BLaER1 treated with 17β-estradiol and CSF1 and Interleukin-3, amounts not matched to agents 10 nM and 100 nM (cell line): ENCODE measurements at regions not wholly inside any gene's neighbourhood (a gene's known extent, or its start where the extent isn't known, plus 50 kb on each side); places are given as distances from the start of the nearest gene placed in this dataset.

Experiments
- H3K27ac ChIP-seq, 11 experiments: shearing (Covaris generic); formaldehyde crosslinking; 2 replicates each; pipeline ENCODE4 v1.8.1; 2022
- H3K27me3 ChIP-seq, 11 experiments: shearing (Covaris generic); formaldehyde crosslinking; 2 replicates each; pipeline ENCODE4 v1.8.1; 2022
- H3K36me3 ChIP-seq, 11 experiments: shearing (Covaris generic); formaldehyde crosslinking; 2 replicates each; pipeline ENCODE4 v1.8.1; 2022
- H3K4me1 ChIP-seq, 10 experiments: shearing (Covaris generic); formaldehyde crosslinking; 2 replicates each; pipeline ENCODE4 v1.8.1; 2022
- H3K4me2 ChIP-seq, 11 experiments: shearing (Covaris generic); formaldehyde crosslinking; 2 replicates each; pipeline ENCODE4 v1.8.1; 2022
- H3K4me3 ChIP-seq, 10 experiments: shearing (Covaris generic); formaldehyde crosslinking; 2 replicates each; pipeline ENCODE4 v1.8.1; 2022
- H3K9ac ChIP-seq, 11 experiments: shearing (Covaris generic); formaldehyde crosslinking; 2 replicates each; pipeline ENCODE4 v1.8.1; 2022
- H3K9me3 ChIP-seq, 11 experiments: shearing (Covaris generic); formaldehyde crosslinking; replicated peaks in 1 of 11; 2 replicates each; pipeline ENCODE4 v1.8.1; 2022
- H4K20me1 ChIP-seq, 11 experiments: shearing (Covaris generic); formaldehyde crosslinking; 2 replicates each; pipeline ENCODE4 v1.8.1; 2022
- Cebpa-rat ChIP-seq, 11 experiments: shearing (Covaris generic); IDR thresholded peaks; 2 replicates each; pipeline ENCODE4 v1.8.1; 2022

- H3K4me2 ChIP-seq: no peak overlapping the region
- H3K27ac ChIP-seq: no peak overlapping the region
- no peak for TF ChIP-seq Cebpa-rat (IDR thresholded peaks at IDR 0.05)
- peaks cover 0 to 3% (median 1%) of the 10 kb centered on the region in 10 experiments; a peak in 8 of 20 replicates for H3K4me1 ChIP-seq
- no peak overlapping the region for H3K9ac ChIP-seq
- no peak overlapping the region for H3K4me3 ChIP-seq
- H3K27me3 ChIP-seq: no peaks in the 10 kb centered on the region
- H3K9me3 ChIP-seq: no peaks in the 10 kb centered on the region
- H4K20me1 ChIP-seq: no peaks in the 10 kb centered on the region
- no peaks in the 10 kb centered on the region for H3K36me3 ChIP-seq
Observed at GRCh38 chr4:162352580-162353107, 188.8 kb upstream of the FSTL5 start.

- H3K4me3 ChIP-seq: no peak overlapping the region
- no peaks in the 10 kb centered on the region for H3K36me3 ChIP-seq
- no peak overlapping the region for H3K9ac ChIP-seq
- H3K27ac ChIP-seq: no peak overlapping the region
- no peaks in the 10 kb centered on the region for H4K20me1 ChIP-seq
- H3K4me2 ChIP-seq: no peak overlapping the region
- peaks cover 0 to 13% (median 8%) of the 10 kb centered on the region in 10 experiments; a peak in 10 of 20 replicates for H3K4me1 ChIP-seq
- no peaks in the 10 kb centered on the region for H3K27me3 ChIP-seq
- no peaks in the 10 kb centered on the region for H3K9me3 ChIP-seq
- TF ChIP-seq Cebpa-rat (IDR thresholded peaks at IDR 0.05): no peak
Observed at GRCh38 chr4:162350331-162350730, 186.5 kb upstream of the FSTL5 start.

DNA sequence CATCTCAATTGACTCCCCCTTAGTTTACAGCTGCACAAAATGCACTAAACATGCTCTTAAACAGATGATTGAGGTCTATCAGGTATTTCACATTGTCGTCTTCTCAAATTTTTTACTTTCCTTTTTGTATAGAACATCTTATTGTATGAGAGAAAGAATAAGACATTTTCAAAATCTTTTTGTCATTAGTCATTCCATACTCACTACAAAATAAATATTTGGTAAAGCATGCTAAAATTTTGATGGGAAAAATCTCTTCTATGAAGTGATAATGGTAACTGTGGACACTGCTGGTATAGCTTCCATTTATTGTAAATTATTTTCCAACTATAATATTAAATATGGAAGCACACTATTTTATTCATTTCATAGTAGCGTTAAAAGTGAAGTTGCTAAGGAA is 185.6 kb upstream of the FSTL5 start:
- H3K4me1 ChIP-seq: peaks cover 0 to 13% (median 8%) of the 10 kb centered on the region in 10 experiments; a peak in 10 of 20 replicates
- no peak for TF ChIP-seq Cebpa-rat (IDR thresholded peaks at IDR 0.05)
- no peaks in the 10 kb centered on the region for H3K27me3 ChIP-seq
- H3K36me3 ChIP-seq: no peaks in the 10 kb centered on the region
- H3K27ac ChIP-seq: no peak overlapping the region
- H3K9me3 ChIP-seq: no peaks in the 10 kb centered on the region
- no peak overlapping the region for H3K9ac ChIP-seq
- no peaks in the 10 kb centered on the region for H4K20me1 ChIP-seq
- H3K4me3 ChIP-seq: no peak overlapping the region
- H3K4me2 ChIP-seq: no peak overlapping the region

DNA sequence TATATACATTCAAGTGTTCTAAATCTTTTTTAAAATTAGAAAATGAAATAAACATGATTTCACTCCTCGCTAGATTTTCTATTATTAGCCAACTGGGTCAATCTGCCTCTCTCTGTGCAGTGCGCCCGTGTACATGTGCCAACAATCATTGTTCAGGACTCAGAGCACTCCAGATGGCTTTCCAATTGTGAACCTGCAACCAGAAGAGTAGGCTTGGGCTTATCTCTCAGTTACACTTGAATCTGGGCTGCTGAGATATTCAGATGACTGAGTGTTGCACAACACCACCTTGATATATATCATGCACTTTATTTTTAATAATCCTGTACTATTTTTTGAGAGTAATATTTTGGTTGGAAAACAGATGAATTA is 184.0 kb upstream of the FSTL5 start:
- no peak overlapping the region for H3K4me3 ChIP-seq

DNA sequence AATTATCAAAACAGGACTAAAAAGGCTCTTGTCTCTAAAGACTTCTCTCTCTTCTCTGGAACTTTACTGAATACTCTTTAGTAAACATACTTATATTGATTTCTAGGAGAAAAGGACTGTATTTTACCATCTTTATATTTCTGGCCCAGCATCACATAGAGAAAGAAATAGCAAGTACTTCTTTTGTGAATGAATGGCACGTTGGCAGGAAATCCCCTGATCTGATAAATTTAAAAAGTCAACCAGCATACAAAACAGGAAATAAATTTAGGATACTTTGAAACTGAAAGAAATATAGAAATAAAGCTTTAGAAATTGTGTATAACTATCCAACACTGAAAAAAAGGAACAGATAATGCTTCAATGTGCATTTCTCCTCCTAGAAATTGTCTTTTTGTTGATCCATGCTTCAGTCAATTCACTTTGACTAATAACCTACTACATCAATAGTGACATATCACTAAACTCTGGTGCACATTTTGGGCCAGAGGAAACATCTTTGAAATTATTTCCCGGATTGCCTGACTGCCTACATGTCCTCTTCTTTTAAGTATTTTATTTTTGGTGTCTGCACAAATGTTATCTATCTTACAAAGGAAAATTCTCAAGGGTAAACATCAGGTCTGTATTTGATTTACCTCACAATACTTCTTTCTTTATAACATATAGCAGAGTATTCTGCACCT is 183.5 kb upstream of the FSTL5 start:
- Histone ChIP-seq H3K36me3 (no peaks in the 10 kb centered on the region), H3K9me3 (no peaks in the 10 kb centered on the region), H3K27me3 (no peaks in the 10 kb centered on the region), H3K4me1 (peaks cover 0 to 13% (median 8%) of the 10 kb centered on the region in 10 experiments; a peak in 10 of 20 replicates), H3K4me2 (peak overlapping the region in 6 of 11 experiments; percentile 18 to 41 (median 24); a peak in 7 of 22 replicates), H3K4me3 (no peak overlapping the region), H3K27ac (no peak overlapping the region), H4K20me1 (no peaks in the 10 kb centered on the region), H3K9ac (no peak overlapping the region)
- no peak for TF ChIP-seq Cebpa-rat (IDR thresholded peaks at IDR 0.05)

More for the DNA sequence above, 184.0 kb upstream of the FSTL5 start:
- Histone ChIP-seq H3K4me2 (peak overlapping the region in 6 of 11 experiments; percentile 18 to 41 (median 24); a peak in 6 of 22 replicates), H3K27me3 (no peaks in the 10 kb centered on the region), H3K9ac (no peak overlapping the region), H3K36me3 (no peaks in the 10 kb centered on the region), H4K20me1 (no peaks in the 10 kb centered on the region), H3K4me1 (peaks cover 0 to 13% (median 8%) of the 10 kb centered on the region in 10 experiments; a peak in 10 of 20 replicates), H3K9me3 (no peaks in the 10 kb centered on the region), H3K27ac (no peak overlapping the region)
- TF ChIP-seq Cebpa-rat (IDR thresholded peaks at IDR 0.05): no peak

DNA sequence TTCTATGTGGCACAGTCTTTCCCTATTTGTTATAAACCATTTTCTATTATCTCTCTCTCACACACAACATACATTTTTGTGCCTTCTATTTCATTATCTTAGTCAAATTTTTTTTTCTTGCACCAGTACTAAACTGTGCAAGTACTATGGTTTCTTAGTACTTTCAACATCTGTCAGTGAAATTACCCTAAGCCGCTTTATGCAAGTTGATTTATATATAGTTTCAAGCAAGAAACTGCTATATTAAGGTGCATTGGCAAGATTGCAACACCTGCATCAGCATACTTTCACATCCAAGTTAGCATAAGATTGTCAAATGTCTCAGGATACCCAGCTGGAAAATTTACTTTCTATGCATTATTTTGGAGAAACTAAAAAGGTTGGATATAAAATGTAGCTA is 180.2 kb upstream of the FSTL5 start:
- H4K20me1 ChIP-seq: no peaks in the 10 kb centered on the region
- no peak for TF ChIP-seq Cebpa-rat (IDR thresholded peaks at IDR 0.05)
- H3K27ac ChIP-seq: no peak overlapping the region
- no peak overlapping the region for H3K9ac ChIP-seq
- no peaks in the 10 kb centered on the region for H3K9me3 ChIP-seq
- peaks cover 0 to 13% (median 8%) of the 10 kb centered on the region in 10 experiments; a peak in 10 of 20 replicates for H3K4me1 ChIP-seq
- no peaks in the 10 kb centered on the region for H3K36me3 ChIP-seq
- no peak overlapping the region for H3K4me3 ChIP-seq
- no peak overlapping the region for H3K4me2 ChIP-seq
- H3K27me3 ChIP-seq: no peaks in the 10 kb centered on the region

- Histone ChIP-seq H3K4me1 (no peaks in the 10 kb centered on the region; a peak in 1 of 20 replicates), H4K20me1 (no peaks in the 10 kb centered on the region), H3K27me3 (no peaks in the 10 kb centered on the region), H3K4me2 (no peak overlapping the region), H3K9me3 (no peaks in the 10 kb centered on the region), H3K27ac (no peak overlapping the region), H3K36me3 (no peaks in the 10 kb centered on the region), H3K4me3 (no peak overlapping the region), H3K9ac (no peak overlapping the region)
- no peak for TF ChIP-seq Cebpa-rat (IDR thresholded peaks at IDR 0.05)
Observed at GRCh38 chr4:162341533-162341932, 177.7 kb upstream of the FSTL5 start.

DNA sequence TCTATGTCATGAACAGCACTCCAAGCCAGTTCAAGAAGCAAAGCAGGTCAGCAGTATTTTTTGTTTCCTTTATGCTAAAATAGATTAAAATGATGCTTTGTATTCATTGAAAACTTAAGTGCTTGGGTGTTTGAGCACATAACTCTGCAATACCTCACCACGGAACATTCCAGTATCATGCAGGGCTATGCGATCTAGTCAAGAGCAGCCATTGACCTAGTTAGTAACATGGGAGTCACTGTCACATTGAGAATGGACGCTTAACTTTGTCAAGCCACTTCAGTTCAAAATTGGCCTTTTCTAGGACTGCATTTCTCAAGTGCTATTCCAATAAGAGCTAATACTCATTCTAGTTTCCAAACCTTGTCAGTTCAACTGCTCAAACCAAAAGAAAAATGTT is 160.1 kb upstream of the FSTL5 start:
- Histone ChIP-seq H3K4me1 (no peaks in the 10 kb centered on the region), H3K4me3 (no peak overlapping the region), H3K36me3 (no peaks in the 10 kb centered on the region), H3K9ac (no peak overlapping the region), H3K4me2 (no peak overlapping the region), H3K9me3 (no peaks in the 10 kb centered on the region), H3K27ac (no peak overlapping the region), H3K27me3 (no peaks in the 10 kb centered on the region), H4K20me1 (no peaks in the 10 kb centered on the region)
- TF ChIP-seq Cebpa-rat (IDR thresholded peaks at IDR 0.05): no peak

DNA sequence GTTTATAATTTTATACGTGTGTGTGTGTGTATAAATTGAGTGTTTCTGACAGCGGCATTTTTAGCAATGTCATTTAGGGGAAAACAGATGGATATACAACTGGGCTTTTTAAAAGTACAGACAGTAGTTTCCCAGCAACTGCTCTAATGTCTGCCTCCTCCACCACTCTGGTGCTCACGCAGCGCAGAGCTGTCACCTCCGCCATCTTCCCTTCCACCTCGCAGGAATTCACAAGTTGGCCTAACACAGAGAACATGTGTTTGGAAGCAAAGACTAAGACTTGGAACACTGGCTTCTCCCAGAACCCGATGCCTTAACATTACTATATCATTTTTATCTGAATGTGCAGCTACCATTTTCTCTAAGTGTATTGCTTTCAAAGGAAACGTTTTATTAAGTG is 158.3 kb upstream of the FSTL5 start:
- H3K27ac ChIP-seq: no peak overlapping the region
- H3K9me3 ChIP-seq: no peaks in the 10 kb centered on the region
- no peaks in the 10 kb centered on the region for H3K27me3 ChIP-seq
- H3K4me1 ChIP-seq: no peaks in the 10 kb centered on the region
- no peak overlapping the region for H3K4me2 ChIP-seq
- H3K4me3 ChIP-seq: no peak overlapping the region
- no peak overlapping the region for H3K9ac ChIP-seq
- H4K20me1 ChIP-seq: no peaks in the 10 kb centered on the region
- no peak for TF ChIP-seq Cebpa-rat (IDR thresholded peaks at IDR 0.05)
- no peaks in the 10 kb centered on the region for H3K36me3 ChIP-seq

DNA sequence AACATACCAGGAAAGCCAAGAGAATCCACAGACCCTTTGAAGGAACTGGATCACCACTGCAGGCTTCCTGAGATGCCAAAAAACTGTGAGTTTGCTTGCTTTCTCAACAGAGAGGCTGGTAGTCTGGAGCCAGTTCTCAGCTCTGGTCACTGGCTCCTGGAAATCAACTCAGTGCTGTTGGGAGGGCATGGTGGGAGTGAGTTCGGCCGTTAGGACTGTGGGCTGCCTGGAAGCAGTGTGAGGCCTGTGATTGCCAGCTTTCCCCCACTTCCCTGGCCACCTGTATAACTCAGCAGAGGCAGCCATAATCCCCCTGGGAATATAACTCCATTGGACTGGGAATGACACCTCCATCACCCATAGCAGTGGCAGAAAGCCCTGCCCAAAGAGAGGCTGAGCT is 122.0 kb upstream of the FSTL5 start:
- H3K9ac ChIP-seq: no peak overlapping the region
- no peaks in the 10 kb centered on the region for H3K36me3 ChIP-seq
- H3K4me2 ChIP-seq: no peak overlapping the region
- TF ChIP-seq Cebpa-rat (IDR thresholded peaks at IDR 0.05): no peak
- peaks cover 0 to 4% (median 0%) of the 10 kb centered on the region in 11 experiments; a peak in 6 of 22 replicates for H3K9me3 ChIP-seq
- no peaks in the 10 kb centered on the region for H3K4me1 ChIP-seq
- no peaks in the 10 kb centered on the region for H4K20me1 ChIP-seq
- no peaks in the 10 kb centered on the region for H3K27me3 ChIP-seq
- no peak overlapping the region for H3K27ac ChIP-seq
- H3K4me3 ChIP-seq: no peak overlapping the region
